ENCODE measurements at regions not wholly inside any gene's neighbourhood (a gene's known extent, or its start where the extent isn't known, plus 50 kb on each side); places are given as distances from the start of the nearest gene placed in this dataset.

DNA sequence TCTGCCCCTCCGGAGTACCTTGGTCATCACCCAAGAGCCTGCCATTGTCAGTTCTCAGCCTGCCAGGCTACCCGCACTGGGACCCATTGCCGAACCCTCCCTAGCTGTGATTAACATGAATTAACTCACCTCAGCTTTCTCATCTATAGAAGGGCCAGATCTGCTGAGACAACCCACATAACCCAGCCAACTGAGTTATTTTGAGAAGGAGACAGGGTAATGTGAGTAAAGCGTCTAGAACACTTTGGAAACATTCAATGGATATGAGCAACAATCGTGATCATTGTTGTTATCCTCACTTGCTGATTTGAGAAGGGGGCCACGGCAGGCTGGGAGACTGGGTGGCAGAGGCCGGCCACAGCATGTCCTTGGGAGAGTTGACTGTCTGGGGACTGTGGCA lies 196.8 kb downstream of the GLI2 start:
- peaks cover 3% of the 10 kb centered on the region for H3K9me3 Mint-ChIP-seq
- TF ChIP-seq, protein P1, sequence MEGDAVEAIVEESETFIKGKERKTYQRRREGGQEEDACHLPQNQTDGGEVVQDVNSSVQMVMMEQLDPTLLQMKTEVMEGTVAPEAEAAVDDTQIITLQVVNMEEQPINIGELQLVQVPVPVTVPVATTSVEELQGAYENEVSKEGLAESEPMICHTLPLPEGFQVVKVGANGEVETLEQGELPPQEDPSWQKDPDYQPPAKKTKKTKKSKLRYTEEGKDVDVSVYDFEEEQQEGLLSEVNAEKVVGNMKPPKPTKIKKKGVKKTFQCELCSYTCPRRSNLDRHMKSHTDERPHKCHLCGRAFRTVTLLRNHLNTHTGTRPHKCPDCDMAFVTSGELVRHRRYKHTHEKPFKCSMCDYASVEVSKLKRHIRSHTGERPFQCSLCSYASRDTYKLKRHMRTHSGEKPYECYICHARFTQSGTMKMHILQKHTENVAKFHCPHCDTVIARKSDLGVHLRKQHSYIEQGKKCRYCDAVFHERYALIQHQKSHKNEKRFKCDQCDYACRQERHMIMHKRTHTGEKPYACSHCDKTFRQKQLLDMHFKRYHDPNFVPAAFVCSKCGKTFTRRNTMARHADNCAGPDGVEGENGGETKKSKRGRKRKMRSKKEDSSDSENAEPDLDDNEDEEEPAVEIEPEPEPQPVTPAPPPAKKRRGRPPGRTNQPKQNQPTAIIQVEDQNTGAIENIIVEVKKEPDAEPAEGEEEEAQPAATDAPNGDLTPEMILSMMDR (IDR thresholded peaks at IDR 0.05; ENCODE audit: unreplicated experiment in 3 of 3) = no peak
- H3K27me3 Mint-ChIP-seq (ENCODE audit: low read depth) = peaks cover 14% of the 10 kb centered on the region
- H3K4me1 Mint-ChIP-seq = peaks cover 50% of the 10 kb centered on the region
- H3K27ac Mint-ChIP-seq = peak overlapping the region; percentile 4 to 90 (median 82)
- H3K36me3 Mint-ChIP-seq (ENCODE audit: low read depth) = peaks cover 32% of the 10 kb centered on the region
- H3K4me3 Mint-ChIP-seq = peak overlapping the region in 2 of 3 experiments; percentile 19 to 20

GRCh38 chr2:120932881-120933280 lies 197.2 kb downstream of the GLI2 start:
- TF ChIP-seq, protein P1 (IDR thresholded peaks at IDR 0.05; ENCODE audit: unreplicated experiment in 3 of 3) = no peak
- Mint-ChIP-seq H3K36me3 (ENCODE audit: low read depth) (peaks cover 32% of the 10 kb centered on the region), H3K4me3 (peak overlapping the region in 1 of 3 experiments; percentile 20), H3K27me3 (ENCODE audit: low read depth) (peaks cover 12% of the 10 kb centered on the region), H3K27ac (peak overlapping the region; percentile 4 to 90 (median 82)), H3K9me3 (peaks cover 3% of the 10 kb centered on the region), H3K4me1 (peaks cover 52% of the 10 kb centered on the region)

GRCh38 chr2:120933693-120934573 lies 198.3 kb downstream of the GLI2 start:
- H3K4me3 Mint-ChIP-seq = no peak overlapping the region
- peaks cover 10% of the 10 kb centered on the region for H3K27me3 Mint-ChIP-seq (ENCODE audit: low read depth)
- TF ChIP-seq, protein P1 (IDR thresholded peaks at IDR 0.05; ENCODE audit: unreplicated experiment in 3 of 3) = no peak
- H3K36me3 Mint-ChIP-seq (ENCODE audit: low read depth) = peaks cover 23% of the 10 kb centered on the region
- peaks cover 62% of the 10 kb centered on the region for H3K4me1 Mint-ChIP-seq
- peak overlapping the region in 2 of 3 experiments; percentile 80 to 94 for H3K27ac Mint-ChIP-seq
- H3K9me3 Mint-ChIP-seq = peaks cover 3% of the 10 kb centered on the region

DNA sequence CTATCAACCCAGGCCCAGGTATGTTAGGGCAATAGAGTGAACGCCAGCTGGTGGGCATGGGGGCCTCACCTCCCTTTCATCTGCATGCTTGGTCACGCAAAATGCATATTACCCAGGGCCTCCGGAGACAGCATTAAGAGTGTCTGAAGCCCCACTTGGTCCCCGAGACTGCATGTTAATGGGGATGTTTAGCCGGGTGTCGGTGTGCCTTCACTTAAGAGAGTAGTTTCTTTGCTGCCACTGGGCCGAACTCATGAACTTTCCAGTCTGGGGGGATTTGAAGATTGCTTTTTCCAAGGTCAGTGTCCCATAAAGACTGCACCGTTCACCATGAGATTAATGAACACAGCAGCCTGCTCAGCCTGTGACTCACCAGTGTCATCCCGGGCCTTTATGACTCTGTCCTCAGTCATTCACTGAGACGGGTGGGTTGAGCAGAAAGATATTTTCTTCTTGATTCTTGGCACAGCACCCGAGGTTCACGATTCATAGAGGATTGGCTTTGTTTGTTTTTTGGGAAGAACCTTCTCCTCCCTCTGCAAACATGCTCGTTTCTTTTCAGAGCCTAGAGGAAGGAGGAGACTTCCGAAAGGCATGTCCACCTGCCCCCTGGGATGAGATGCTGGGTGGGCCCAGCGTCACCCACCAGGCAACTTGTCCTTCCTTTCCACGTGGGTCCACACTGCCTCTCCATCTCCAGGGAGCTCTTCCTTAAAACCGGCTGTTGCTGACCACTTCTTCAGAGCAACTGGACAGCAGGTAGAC lies 199.1 kb downstream of the GLI2 start:
- Mint-ChIP-seq H3K27ac (peak overlapping the region; percentile 80 to 94 (median 87)), H3K9me3 (peaks cover 3% of the 10 kb centered on the region), H3K4me3 (peak overlapping the region in 2 of 3 experiments; percentile 9 to 18), H3K4me1 (peaks cover 69% of the 10 kb centered on the region), H3K36me3 (ENCODE audit: low read depth) (peaks cover 15% of the 10 kb centered on the region), H3K27me3 (ENCODE audit: low read depth) (peaks cover 4% of the 10 kb centered on the region)
- TF ChIP-seq, protein P1 (IDR thresholded peaks at IDR 0.05; ENCODE audit: unreplicated experiment in 3 of 3) = no peak

DNA sequence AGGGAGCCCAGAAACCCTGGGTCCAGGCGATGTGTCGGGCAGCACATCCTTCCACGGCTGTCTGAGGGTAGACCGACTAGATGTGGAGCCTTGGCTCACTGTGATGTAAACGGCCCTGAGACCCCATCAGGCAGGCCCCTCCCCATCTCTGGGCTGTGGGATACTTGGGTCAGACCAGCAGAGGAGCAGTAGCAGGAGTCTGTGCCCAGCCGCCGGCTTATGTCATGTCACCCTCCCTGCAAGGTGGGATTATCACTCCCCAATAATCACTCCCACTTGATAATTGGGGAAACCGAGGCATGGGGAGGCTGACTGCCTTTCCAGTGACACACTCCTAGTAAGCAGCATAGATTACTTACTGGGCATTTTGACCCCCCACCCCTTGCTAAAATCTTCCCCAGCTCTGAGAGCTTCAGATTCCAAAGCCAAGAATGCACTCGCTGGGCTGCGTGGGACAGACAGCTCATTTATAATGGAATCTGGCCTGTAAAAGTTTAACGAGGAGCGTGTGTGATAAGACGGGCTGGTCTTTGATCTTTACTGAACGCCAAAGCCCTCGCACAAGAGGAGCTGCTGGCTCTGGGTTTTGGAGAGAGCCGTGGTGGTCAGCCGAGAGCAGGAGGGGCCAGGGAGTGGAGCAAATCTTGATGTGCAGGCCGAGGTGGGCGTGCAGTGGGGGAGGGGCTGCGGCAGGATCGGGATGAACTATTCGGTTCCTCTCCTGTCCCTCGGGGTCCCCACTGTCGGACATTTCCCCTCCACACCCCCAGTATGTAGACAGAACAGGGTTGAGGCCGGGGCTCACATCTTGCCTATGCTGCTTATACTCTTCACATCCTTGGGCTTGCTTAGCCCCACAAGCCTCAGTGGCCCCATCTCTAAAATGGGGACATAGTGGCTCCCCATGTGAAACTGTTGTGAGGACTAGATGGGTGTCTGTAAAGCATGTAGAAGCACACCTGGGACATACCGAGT lies 200.0 kb downstream of the GLI2 start:
- H3K4me3 Mint-ChIP-seq = peak overlapping the region; percentile 29 to 31 (median 29)
- TF ChIP-seq, protein P1 (IDR thresholded peaks at IDR 0.05; ENCODE audit: unreplicated experiment in 3 of 3) = no peak
- H3K36me3 Mint-ChIP-seq (ENCODE audit: low read depth) = peaks cover 10% of the 10 kb centered on the region
- H3K27me3 Mint-ChIP-seq (ENCODE audit: low read depth) = peaks cover 4% of the 10 kb centered on the region
- H3K9me3 Mint-ChIP-seq = peaks cover 3% of the 10 kb centered on the region
- peak overlapping the region; percentile 80 to 94 (median 87) for H3K27ac Mint-ChIP-seq
- peaks cover 78% of the 10 kb centered on the region for H3K4me1 Mint-ChIP-seq

Data from nephron (organoid).